DMS79 (cell line): ENCODE measurements at regions not wholly inside any gene's neighbourhood (a gene's known extent, or its start where the extent isn't known, plus 50 kb on each side); places are given as distances from the start of the nearest gene placed in this dataset.

Experiments used
- DNase-seq: peaks from one replicate; lab custom pipeline; 2025; lab: John Stamatoyannopoulos, UW

DNA sequence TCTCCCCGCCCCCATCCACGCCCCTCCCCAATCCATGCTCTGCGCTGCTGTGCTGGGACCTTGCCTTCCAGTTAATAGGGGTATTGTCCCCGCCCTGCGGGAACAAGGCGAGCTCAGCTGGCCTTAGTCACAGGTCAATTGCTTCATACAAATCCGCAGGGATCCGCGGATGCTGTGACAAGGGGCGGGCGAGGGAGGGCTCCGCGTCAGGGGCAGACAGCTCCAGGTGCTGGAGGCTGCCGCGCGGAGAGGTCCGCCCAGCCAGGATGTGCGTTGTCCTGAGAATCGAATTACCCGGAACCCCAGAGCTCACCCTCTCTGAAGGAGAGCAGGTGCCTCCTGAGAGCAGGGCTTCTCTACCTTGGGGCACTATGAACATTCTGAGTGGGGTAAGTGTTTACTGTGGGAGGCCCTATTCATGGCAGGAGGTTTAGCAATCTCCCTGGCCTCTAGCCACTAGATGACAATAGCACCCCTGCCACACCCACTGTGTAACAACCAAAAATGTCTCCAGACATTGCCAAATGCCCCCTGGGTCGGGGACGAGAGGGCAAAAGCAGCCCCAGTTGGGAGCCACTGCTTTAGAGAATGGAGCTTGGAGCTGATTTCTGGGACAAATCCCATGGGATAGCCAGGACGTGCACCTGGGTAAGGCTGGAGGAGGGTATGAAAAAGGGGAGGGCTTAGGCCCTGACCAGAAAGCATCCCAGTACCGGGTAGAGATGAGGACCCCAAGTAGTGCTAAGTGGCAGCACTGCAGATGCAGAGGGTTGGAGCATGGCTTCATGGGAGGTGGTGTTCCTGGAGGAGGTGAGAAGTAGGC is 138.2 kb downstream of the CYLD start:
- DNase-seq: peak; percentile 7

DNA sequence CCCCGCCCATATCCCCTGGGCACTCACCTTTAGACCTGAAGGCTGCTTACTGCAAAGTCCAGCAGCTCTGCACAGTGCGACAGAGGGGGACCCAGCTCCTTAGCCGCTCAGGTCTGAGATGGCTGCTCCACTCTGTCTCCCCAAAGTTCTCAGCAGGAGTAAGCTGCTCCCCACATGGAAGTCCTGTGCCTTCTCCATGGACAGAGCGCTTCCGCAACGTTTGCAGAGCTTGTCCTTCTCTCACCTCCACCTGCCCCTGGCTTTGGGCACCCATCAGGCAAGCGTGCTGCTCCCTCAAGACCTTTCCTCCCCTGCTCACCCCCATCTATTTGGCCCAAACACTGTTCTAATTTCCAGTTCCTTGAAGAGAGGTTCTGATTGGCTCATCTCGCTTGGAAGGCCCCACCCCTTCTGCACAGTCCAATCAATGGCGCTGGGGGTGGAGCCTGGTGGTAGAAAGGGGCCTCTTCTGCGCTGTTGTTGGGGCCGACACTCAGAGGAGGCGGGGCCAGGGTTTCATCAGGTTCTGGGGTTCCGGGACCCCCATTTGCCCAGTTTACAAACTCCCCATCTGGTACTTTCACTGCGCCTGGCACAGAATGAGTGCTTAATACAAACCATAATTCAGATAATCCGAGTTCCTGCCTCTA is 137.2 kb downstream of the CYLD start:
- DNase-seq: no peak

DNA sequence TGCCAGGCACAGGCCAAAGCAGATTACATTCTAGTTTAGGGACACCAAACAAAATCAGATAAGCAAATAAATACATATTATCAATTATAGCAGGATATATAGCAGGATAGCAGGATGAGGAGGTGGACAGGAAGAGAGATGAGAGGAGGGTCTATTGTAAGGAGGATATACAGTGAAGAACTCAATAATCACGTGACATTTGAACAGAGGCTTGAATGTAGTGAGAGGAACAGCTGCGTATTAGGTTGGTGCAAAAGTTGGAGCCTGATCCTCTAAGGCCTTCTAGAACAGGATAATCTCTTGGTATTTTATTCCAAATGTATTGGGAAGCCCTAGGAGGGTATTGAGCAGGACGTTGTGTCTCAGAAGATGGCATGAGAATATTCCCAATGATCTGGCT is 136.7 kb downstream of the CYLD start:
- DNase-seq: no peak

DNA sequence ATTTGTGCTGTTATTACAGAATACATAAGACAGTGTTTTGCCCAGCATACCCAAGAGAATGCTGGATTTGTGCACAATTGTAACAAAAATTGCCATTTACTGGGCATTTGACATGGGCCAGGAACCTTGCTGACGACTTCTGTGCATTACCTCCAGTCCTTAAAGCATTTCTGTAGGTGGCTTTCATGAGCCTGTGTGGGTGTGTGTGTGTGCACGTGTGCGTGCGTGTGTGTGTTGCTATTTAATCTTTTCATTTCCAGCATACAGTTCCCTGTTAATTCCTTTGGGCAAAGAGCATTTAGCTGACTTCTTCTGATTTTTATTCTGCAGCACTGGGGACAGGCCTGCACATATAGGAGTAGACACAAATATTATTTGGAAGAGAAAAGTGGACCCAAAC is 134.4 kb downstream of the CYLD start:
- DNase-seq: no peak

DNA sequence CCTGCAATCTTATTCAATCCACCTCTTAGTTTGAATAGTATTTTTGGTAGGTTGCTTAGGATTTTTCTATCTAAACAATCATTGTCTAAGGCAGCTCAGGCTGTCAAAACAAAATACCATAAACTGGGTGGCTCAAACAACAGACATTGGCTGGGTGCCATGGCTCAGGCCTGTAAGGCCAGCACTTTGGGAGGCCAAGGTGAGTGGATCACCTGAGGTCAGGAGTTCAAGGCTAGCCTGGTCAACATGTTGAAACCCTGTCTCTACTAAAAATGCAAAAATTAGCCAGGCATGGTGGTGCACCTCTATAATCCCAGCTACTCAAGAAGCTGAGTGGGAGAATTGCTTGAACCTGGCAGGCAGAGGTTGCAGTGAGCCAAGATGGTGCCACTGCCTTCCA is 126.7 kb downstream of the CYLD start:
- no peak for DNase-seq

DNA sequence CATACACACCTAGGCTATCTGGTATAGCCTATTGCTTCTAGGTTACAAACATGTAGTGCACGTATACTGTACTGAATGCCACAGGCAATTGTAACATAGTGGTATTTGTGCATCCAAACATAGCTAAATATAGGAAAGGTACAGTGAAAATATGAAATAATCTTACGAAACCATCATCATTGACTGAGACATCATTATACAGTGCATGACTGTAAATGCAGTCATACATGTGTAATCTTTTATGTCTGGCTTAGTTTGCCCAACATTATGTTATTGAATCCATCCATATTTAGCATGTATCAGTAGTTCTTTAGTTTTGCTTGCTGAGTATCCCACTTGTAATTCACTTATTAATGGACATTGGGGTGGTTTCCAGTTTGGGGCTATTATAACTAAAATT is 124.9 kb downstream of the CYLD start:
- no peak for DNase-seq

DNA sequence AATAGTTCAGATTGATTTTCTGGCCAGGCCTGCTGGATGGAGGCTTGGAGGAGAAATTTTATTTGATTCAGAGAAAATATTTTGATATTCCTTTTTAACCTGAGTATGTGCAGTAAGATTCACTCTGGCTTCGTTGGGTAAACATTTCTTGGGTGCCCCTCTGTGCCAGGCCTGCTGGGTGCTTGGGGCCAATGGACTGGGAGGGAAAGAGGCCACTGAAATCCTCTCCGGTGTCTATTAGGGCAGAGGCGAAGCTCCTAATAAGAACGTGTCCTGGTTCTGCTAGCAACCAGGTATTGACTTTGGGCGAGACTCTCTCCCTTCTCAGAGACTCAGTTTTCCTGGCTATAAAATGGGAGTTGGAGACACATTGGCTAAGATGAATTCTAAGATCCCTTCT is 122.5 kb downstream of the CYLD start:
- DNase-seq: no peak

DNA sequence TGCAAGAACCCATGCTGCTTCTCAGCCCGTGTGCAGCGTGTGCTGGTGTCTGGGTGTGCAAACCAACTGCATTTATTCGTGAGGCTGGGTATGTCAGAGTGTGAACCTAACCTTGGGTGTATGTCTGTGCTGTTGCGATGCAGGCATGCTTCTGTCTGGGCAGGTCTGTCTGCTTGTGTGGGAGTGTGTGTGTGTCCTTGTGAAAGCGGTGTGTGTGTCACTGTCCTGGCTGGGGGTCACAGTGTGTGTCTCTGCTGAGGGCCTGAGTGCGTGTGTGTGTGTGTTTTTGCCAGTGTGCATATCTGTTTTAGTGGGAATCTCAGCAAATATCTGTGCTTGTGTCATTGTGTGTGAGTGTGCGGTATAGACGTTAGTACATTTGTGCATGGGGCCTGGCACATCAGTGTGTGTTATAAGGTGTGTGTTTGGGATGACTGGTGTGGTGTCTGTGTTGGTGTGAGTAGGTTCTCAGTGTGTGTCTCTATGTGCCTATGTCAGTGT is 121.8 kb downstream of the CYLD start:
- no peak for DNase-seq

DNA sequence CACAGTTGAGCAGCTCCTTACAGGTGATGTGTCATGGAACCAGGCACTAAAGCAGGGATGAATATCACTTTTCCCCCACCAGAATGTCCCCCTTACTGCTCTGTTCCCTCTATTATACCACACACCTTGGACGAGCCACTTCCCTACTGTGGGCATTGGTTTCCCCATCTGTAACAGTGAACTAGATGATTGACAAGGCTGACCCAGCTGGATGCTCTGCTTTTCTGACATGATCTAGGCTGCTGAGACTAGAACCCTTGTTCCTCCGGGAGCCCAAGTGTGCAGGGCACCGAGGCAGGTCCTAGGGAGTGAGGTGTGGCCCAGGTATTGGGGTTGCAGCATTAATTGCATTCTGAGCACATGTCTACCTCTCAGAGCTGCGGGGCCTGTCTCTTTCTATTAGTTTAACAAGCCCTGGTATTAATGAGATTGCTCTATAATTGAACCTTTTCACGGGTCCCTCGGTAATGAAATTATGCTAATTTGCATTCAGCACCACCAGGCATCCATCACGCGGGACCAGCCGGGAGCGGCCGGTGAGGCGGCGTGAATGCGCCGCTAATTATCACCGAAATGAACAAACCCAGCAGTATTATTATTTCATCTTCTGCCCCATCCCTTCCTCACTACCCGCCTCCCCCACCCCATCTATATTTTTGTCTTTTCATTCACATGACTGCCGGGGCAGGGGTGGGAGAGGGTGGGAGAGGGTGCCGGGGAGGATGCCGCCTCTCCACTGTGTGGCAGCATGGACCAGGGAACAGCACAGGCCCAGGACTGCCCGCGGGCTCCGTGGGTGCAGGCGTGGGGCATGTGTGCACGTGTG is 121.1 kb downstream of the CYLD start:
- DNase-seq: no peak

DNA sequence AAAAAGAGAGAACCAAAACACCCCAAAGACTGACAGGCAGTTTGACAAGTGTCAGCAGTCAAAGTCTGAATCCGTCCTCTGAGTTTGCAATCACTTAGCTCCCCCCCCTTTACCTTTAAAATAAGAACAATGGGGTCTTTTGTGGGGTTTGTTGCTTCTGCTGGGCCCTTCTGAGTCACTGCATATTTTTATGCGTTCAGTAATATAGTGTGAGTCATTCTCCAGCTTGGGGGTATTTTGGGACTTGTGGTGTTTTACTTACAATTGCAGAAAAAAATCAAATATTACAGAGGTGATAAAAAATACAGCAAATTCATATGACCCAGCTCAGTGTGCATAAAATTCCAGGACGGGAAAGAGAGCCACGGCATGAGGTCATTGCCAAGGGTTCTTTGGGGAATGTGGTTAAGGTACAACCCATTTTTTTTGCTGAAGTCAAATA is 120.1 kb downstream of the CYLD start:
- no peak for DNase-seq

DNA sequence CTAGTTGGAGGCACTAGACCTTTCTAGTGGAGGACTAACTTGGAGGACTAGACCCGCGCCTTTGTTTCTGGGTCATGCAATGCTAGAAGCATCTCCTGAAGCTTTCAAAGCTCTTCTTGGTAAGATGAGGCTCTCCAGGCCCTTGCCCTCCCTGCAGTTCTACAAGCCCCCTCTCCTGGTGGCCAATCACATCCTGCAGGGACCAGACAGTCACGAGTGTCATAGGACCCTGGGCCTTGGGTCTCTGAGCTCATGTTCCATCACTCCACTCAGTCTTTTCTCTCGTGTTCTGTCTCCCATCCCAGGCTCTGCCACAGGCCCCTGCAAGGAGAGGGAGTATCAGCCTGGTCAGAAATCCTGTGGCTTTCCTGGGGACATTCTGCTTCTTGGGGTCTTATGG is 119.6 kb downstream of the CYLD start:
- DNase-seq: no peak

DNA sequence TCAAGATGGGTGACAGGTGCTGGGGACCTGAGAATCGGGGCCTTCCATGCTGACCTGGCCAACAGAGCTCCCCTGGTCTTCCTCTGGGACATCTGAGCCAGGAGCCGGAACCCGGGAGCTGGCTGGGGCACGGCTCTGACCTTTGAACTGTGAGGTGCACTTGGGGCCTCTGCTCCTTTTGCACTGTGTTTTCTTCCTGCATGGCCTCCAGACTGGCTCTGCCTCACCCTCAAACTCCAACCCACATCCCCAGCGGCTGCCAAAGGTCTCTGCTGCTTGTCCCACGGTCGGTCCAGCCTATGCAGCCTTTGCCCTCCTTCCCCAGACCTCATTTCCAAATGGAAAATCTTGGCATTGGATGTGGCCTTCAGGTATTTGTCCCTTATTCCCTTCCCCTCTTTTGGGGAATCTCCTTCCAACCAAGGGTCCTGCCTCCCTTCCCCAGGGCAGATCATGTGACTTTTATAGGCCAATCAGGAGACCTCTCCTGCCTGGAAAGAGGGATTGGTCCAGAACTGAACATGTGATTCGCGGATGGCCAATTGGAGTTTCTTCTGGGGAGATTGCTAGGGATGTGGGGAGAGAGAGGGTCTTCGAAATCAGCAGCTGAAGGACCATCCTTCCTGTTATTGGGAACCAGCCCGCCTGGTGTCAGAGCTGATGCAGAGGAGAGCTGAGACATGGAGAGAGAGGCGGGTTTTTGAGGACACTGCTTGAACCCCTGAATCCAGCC is 117.9 kb downstream of the CYLD start:
- no peak for DNase-seq

DNA sequence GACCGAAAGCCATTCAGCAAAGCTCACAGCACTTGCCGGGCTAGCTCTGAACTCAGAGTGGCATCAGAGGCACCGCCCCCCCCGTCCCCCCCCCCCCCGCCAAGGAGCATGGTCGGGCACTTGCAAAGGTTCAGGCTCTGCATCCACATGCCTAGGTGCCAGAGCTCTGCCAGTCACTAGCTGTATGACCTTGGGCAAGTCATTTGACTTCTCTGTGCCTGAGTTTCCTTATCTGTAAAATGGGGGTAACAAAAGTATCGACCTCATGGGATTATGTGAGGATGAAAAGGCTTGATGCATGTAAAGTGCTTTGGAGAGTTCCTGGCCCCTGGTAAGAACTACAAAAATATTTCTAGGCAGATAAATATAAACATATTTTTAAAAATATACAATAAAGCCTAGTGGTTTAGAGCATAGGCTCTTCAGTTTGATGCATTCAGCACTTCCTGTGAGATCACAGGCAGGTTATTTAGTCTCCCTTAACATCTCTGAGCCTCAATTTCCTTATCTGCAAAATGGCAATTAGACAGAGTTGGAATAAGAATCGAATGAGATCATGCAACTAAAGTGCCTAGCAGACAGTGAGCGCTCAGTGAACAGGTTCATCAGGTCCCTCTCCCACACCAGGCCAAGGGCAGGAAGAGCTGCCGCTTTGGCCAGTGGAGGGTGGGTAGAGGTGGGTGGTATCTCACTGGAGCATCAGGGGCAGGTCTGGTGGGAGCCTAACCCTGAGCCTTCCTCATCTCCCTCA is 117.2 kb downstream of the CYLD start:
- no peak for DNase-seq

DNA sequence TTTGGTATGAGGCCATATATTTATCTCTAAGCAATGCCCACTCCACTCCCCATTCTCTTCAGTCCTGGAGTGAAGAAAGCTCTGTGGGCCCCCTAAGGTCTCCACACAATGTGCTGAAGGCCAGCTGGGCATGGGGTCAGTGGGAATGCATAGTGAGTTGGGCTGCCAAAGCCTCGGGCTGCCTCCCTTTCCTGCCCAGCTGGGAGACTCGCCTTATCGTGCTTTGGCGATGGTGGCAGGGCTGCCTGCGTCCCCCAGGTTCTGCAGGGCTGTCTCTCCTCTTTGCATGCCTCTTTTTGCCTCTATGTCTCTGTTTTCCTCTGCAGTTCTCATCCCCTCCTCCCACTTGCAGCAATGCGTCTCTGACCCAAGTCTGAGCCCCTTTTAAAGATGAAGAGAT is 116.5 kb downstream of the CYLD start:
- DNase-seq: no peak

DNA sequence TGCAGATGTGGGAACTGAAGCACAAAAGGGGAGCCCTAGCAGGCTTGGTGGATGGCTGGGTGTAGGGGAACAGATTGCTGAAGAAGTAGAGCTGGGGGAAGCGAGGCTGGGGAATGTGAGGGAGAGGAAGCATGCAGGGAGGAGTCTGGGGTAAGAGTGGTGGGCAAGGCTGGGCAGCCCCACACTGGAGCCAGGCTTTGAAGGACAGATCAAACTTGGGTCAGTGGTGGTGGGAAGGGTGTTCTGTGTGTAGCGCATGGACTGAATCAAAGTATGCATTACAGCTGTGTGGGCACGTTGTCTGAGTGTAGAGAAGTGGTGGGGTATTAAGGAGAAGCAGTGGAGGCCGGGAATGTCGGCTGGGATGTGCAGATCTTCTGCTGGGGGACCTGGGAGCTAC is 116.0 kb downstream of the CYLD start:
- DNase-seq: no peak

DNA sequence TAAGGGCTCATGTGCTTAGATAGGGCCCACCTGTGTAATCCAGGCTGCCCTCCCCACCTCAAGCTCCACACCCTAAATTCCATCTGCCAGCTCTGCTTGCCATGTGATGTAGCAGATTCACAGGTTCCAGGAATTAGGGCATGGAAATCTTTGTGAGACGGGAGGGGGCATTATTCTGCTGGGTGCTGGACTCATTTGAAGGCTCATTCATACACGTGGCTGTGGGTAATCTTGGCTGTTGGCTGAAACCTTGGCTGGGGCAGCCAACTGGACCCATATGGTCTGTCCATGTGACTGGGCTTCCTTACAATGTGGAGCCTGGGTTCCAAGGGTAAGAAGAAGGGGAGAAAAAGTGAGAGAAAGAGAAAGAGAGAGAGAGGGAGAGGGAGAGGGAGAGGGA is 115.1 kb downstream of the CYLD start:
- DNase-seq: no peak

DNA sequence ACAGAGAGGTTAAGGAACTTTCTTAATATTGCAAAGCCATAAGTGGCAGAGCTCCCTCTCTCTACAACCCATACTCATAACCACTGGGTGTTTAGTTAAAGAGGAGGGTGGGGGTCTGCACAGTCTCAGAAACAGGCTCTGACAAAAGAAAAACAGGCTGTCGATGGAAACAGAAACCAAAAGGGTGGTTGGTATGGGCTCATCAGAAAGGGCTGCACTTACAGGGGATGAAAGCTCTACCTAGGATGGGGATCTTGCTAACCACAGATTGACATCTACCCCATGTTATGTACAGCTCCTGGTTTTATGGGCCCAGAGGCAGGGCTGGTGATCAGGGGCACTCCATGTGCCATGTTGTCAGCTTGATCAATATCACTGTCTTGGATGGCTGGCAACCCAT is 111.4 kb downstream of the CYLD start:
- no peak for DNase-seq
